Endothelial cell of umbilical vein (primary cell): ENCODE measurements at regions not wholly inside any gene's neighbourhood (a gene's known extent, or its start where the extent isn't known, plus 50 kb on each side); places are given as distances from the start of the nearest gene placed in this dataset.

Experiments used
- BruUV-seq: library from RNA; stranded (reverse); fragments of 400-500 nt; replicated peaks from 2 replicates; lab custom pipeline; 2021; lab: Mats Ljungman, UMichigan
- CTCF ChIA-PET: fragments of 300-600, 350-600 bp; sonication (Branson Sonifier 250); formaldehyde crosslinking; loops from one replicate; lab custom pipeline; 2021; ENCODE audit warnings: antibody characterized with exemption, inconsistent platforms; lab: Charles Lee
- POLR2A ChIA-PET: fragments of 300-600, 350-600 bp; sonication (Branson Sonifier 250); formaldehyde crosslinking; loops from one replicate; lab custom pipeline; 2021; ENCODE audit warnings: antibody characterized with exemption, inconsistent platforms; lab: Charles Lee
- DNase-seq: peaks from one replicate; pipeline ENCODE4 v3.0.0-alpha.2; 2011; ENCODE audit warnings: low read depth, low spot score
- FAIRE-seq: peaks from 2 replicates; lab custom pipeline; 2011; peaks lifted over from hg19 to GRCh38; lab: Jason Lieb, UNC
- H2AFZ ChIP-seq: 2 replicates; pipeline ENCODE4 v1.6.0; 2012; ENCODE audit warnings: low read depth, low read length, control low read depth, inconsistent platforms
- H3K27ac ChIP-seq: 2 replicates; pipeline ENCODE4 v1.5.1; 2011; ENCODE audit warnings: low read depth, mild to moderate bottlenecking, control low read depth, low read length, moderate library complexity; ENCODE audit not compliant: insufficient read depth
- H3K27me3 ChIP-seq, 2 experiments: 2 replicates each; pipeline versions ENCODE4 v1.6.0 to v1.6.1; 2011; ENCODE audit warnings: low read length in 2 of 2, mixed read lengths in 1 of 2; ENCODE audit not compliant: control insufficient read depth in 2 of 2, insufficient read depth in 2 of 2
- H3K36me3 ChIP-seq, 2 experiments: 2 replicates in 1 of 2; 3 replicates in 1 of 2; pipeline ENCODE4 v1.5.1; 2011; ENCODE audit warnings: low read length in 2 of 2, mild to moderate bottlenecking in 1 of 2, moderate library complexity in 1 of 2; ENCODE audit not compliant: control insufficient read depth in 2 of 2, insufficient read depth in 2 of 2; ENCODE audit errors: extremely low read depth in 1 of 2
- H3K4me1 ChIP-seq: 3 replicates; pipeline ENCODE4 v1.5.1; 2011; ENCODE audit warnings: mild to moderate bottlenecking, low read length; ENCODE audit not compliant: control insufficient read depth, insufficient read depth; ENCODE audit errors: extremely low read depth
- H3K4me2 ChIP-seq: 2 replicates; pipeline ENCODE4 v1.6.1; 2011; ENCODE audit warnings: low read length, control low read depth, mixed read lengths; ENCODE audit not compliant: insufficient read depth
- H3K4me3 ChIP-seq, 3 experiments: fragments of 200-600 bp in 1 of 3; sonication (generic), shearing (Covaris generic) in 1 of 3; replicated peaks in 1 of 3; 2 replicates each; pipeline ENCODE4 v1.5.1; 2011 to 2016; ENCODE audit warnings: control low read depth in 3 of 3, low read length in 3 of 3, mild to moderate bottlenecking in 2 of 3, inconsistent platforms in 1 of 3, low read depth in 1 of 3, moderate library complexity in 1 of 3; ENCODE audit not compliant: insufficient read depth in 1 of 3
- H3K79me2 ChIP-seq: 2 replicates; pipeline ENCODE4 v1.6.0; 2012; ENCODE audit warnings: low read length, inconsistent platforms; ENCODE audit not compliant: control insufficient read depth, insufficient read depth
- H3K9ac ChIP-seq: replicated peaks from 2 replicates; pipeline ENCODE3; 2011; ENCODE audit warnings: low read length, control low read depth; ENCODE audit not compliant: insufficient read depth; ENCODE audit errors: extremely low read depth
- H3K9me1 ChIP-seq: replicated peaks from 3 replicates; pipeline ENCODE4 v1.6.0; 2011; ENCODE audit warnings: mild to moderate bottlenecking, low read length; ENCODE audit not compliant: control insufficient read depth, insufficient read depth; ENCODE audit errors: extremely low read depth
- H3K9me3 ChIP-seq: replicated peaks from 2 replicates; pipeline ENCODE4 v1.5.1; 2012; ENCODE audit warnings: low read length, inconsistent platforms; ENCODE audit not compliant: control insufficient read depth, insufficient read depth
- H4K20me1 ChIP-seq: replicated peaks from 2 replicates; pipeline ENCODE3; 2011; ENCODE audit warnings: mild to moderate bottlenecking, low read length; ENCODE audit not compliant: control insufficient read depth, insufficient read depth; ENCODE audit errors: extremely low read depth
- CTCF ChIP-seq, 2 donors: IDR thresholded peaks; 1 replicate in 1 of 2; 2 replicates in 1 of 2; pipeline ENCODE4 v1.5.1; 2011; ENCODE audit warnings: low read length in 2 of 2, mild to moderate bottlenecking in 2 of 2, moderate library complexity in 2 of 2, control low read depth in 1 of 2, inconsistent platforms in 1 of 2, low read depth in 1 of 2; ENCODE audit not compliant: insufficient read depth in 1 of 2; ENCODE audit errors: extremely low read depth in 1 of 2
- EZH2 ChIP-seq: IDR thresholded peaks from 2 replicates; pipeline ENCODE4 v1.6.1; 2012; ENCODE audit warnings: borderline replicate concordance, low read depth, mild to moderate bottlenecking, moderate library complexity, low read length, inconsistent platforms; ENCODE audit not compliant: severe bottlenecking
- FOS ChIP-seq: IDR thresholded peaks from 2 replicates; pipeline ENCODE4 v1.6.1; 2011; ENCODE audit warnings: mild to moderate bottlenecking, low read length, moderate library complexity, borderline replicate concordance; ENCODE audit not compliant: insufficient read depth
- GATA2 ChIP-seq: IDR thresholded peaks from 2 replicates; pipeline ENCODE4 v1.7.0; 2011; ENCODE audit warnings: low read depth, mild to moderate bottlenecking, moderate library complexity, mixed read lengths, low read length; ENCODE audit not compliant: insufficient read length, insufficient read depth
- JUN ChIP-seq: IDR thresholded peaks from 2 replicates; pipeline ENCODE4 v1.6.1; 2011; ENCODE audit warnings: borderline replicate concordance, low read depth; ENCODE audit not compliant: insufficient read length, insufficient read depth
- MAX ChIP-seq: IDR thresholded peaks from 2 replicates; pipeline ENCODE4 v1.6.1; 2011; ENCODE audit not compliant: insufficient read depth, insufficient read length
- MYC ChIP-seq: IDR thresholded peaks from one replicate; pipeline ENCODE4 v1.6.1; 2011; ENCODE audit warnings: mild to moderate bottlenecking, low read depth, low read length
- POLR2A ChIP-seq: IDR thresholded peaks from 2 replicates; pipeline ENCODE4 v1.6.1; 2012; ENCODE audit warnings: low read depth, mild to moderate bottlenecking, control low read depth, low read length
- POLR2AphosphoS5 ChIP-seq: IDR thresholded peaks from 2 replicates; pipeline ENCODE4 v1.6.1; 2012; ENCODE audit warnings: low read depth, mild to moderate bottlenecking, control low read depth, low read length, moderate library complexity; ENCODE audit not compliant: insufficient read depth
- dilution Hi-C: fragments of 300-500 bp; cut with MboI; formaldehyde crosslinking; loops from one replicate; pipeline ENCODE4 v1.15.0; 2019; ENCODE audit warnings: low sequenced_read_pairs; ENCODE audit not compliant: extremely low pct_ligation_motif_present
- intact Hi-C: fragments of 100-400 bp; cut with micrococcal nuclease; formaldehyde crosslinking; loops from one replicate; pipeline ENCODE4 v1.10.0; 2022

GRCh38 chr1:29574871-29575270, 338.5 kb downstream of the PTPRU start:
- no TSS peak for BruUV-seq

More at GRCh38 chr1:29574871-29575270, 338.5 kb downstream of the PTPRU start:
- Histone ChIP-seq H3K9ac (no peak overlapping the region), H3K4me2 (no peak overlapping the region), H3K9me1 (no peaks in the 10 kb centered on the region), H4K20me1 (no peaks in the 10 kb centered on the region), H3K4me3 (no peak overlapping the region), H3K27ac (no peak overlapping the region), H3K79me2 (no peaks in the 10 kb centered on the region), H2AFZ (no peak overlapping the region), H3K36me3 (no peaks in the 10 kb centered on the region), H3K4me1 (no peaks in the 10 kb centered on the region), H3K27me3 (no peaks in the 10 kb centered on the region), H3K9me3 (no peaks in the 10 kb centered on the region)
- POLR2A ChIA-PET = no interaction called here
- DNase-seq = no peak
- CTCF ChIA-PET = no interaction called here
- no peak for FAIRE-seq
- intact Hi-C loops (no loop called here), dilution Hi-C loops (no loop called here)
- TF ChIP-seq JUN = no peak
- no peak for TF ChIP-seq CTCF (IDR thresholded peaks at IDR 0.05; ENCODE audit: extremely low read depth in 1 of 2, insufficient read depth in 1 of 2, low read depth in 1 of 2, low read length in 2 of 2)
- TF ChIP-seq POLR2AphosphoS5 = no peak
- no peak for TF ChIP-seq POLR2A
- no peak for TF ChIP-seq EZH2
- TF ChIP-seq GATA2 = no peak
- no peak for TF ChIP-seq MAX
- no peak for TF ChIP-seq MYC
- TF ChIP-seq FOS = no peak
